ENCODE measurements at regions not wholly inside any gene's neighbourhood (a gene's known extent, or its start where the extent isn't known, plus 50 kb on each side); places are given as distances from the start of the nearest gene placed in this dataset.
"Not testable (repeated sequence)": the region's sequence is repeated elsewhere in the genome, so short reads cannot be mapped to it uniquely, and the experiment has no call there.

DNA sequence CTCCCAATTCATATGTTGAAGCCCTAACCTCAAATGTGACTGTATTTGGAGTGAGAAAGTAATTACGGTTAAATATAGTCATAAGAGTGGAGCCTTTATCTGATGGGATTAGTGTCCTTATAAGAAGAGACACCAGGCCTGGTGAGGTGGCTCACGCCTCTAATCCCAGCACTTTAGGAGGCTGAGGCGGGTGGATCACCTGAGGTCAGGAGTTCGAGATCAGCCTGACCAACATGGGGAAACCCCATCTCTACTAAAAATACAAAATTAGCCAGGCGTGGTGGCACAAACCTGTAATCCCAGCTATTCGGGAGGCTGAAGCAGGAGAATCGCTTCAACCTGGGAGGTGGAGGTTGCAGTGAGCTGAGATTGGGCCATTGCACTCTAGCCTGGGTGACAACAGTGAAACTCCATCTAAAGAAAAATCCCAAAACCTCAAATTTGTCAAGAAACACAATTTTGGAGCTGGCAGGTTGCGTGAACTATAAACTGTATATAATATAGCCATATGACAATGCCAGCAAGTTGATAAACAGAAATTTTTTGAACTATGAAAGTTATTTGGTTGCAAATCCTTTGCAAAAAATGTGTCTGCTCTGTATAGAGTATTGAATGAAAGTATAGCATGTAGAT lies 125.6 kb upstream of the ZNF217 start:
- DNase-seq = not testable (repeated sequence)

GRCh38 chr20:53718142-53719021 lies 124.7 kb upstream of the ZNF217 start:
- no peak for DNase-seq

DNA sequence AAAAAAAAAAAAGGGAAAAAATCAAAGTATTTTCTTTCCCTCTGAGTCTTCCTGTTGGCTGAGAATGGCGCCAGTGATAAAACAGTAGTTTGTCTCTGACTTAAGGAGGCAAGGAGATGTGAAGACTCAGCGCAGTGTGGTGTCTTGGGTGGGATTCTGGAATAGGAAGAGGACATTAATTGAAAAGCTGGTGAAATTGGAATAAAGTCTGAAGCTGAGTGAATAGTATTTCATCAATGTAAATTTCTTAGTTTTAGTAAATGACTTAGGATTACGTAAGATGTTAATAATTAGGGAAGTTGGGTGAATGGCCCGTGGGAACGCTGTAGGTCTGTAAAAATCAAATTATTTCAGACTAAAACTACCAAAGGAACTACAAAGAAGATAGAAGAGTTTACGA lies 122.8 kb upstream of the ZNF217 start:
- DNase-seq = no peak

GRCh38 chr20:53714524-53714923 lies 120.9 kb upstream of the ZNF217 start:
- DNase-seq = no peak

DNA sequence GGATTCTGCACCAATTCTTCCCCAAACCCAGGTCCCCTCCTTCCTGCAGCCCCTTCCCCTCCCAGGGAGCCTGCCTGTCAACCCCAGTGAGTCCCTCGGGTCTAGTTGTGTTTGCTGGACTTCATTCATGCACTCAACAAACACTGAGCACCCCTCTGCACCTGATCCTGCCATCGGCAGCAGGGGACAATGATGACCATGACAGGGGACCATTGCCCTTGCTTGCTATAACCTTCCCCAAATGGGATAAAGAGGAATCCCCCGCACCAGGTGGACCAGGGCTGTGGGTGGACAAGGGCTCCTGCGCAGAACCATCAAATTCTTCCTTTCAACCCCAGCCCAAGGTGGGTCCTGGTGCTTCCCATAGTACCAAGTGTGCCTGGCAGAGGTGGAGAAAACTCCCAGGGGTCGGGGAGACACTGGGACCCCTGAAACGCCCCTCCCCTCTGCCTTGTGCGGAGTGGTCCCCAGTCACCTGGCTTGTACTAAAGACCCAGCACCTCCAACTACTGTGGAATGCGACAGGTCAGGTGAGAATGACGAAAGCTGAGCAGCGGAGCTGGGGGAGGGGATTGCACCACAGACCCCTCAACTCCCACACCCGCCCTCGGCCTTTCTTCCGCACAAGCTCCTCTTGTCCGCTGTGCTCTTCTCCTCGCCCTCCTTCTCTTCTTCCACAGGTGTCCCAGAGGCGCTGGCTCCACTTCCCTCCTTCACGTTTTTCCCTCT lies 119.9 kb upstream of the ZNF217 start:
- DNase-seq = no peak

- DNase-seq = no peak
Measured at GRCh38 chr20:53712212-53712977, 118.8 kb upstream of the ZNF217 start.

- DNase-seq = no peak
Measured at GRCh38 chr20:53711333-53712211, 117.9 kb upstream of the ZNF217 start.

DNA sequence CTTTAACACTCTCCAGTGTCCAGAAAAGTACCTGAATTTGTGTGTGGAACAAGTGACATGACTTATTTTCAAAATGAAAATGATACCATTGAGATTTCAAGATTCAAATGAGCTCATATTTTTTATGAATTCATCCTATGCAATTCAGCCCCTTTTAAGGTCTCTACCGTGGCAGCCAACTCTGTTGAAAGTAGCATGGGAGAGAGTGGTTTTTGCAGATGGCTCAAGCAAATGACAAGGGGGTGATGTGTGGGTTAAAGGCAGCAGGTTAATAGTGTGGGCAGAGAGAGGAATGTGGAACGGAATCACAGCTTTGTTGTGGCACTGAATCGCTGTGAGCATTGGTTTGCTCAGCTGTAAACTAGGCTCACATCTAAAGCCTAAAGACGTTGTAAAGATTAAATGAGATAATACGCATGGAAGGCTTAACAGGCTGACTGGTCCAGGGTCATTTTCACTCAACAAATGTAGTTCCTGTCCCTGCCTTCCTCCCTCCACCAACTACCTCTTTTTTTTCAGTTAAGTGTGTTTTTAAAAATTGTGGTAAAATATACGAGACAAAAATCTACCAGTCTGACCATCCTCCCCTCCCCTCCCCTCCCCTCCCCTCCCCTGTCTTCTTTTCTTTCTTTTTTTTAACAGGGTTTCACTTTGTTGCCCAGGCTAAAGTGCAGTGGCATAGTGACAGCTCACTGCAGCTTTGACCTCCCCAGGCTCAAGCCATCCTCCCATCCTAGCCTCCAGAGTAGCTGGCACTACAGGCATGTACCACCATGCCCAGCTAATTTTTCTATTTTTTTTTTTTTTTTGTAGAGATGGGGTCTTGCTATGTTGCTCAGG lies 114.7 kb upstream of the ZNF217 start:
- DNase-seq = no peak

DNA sequence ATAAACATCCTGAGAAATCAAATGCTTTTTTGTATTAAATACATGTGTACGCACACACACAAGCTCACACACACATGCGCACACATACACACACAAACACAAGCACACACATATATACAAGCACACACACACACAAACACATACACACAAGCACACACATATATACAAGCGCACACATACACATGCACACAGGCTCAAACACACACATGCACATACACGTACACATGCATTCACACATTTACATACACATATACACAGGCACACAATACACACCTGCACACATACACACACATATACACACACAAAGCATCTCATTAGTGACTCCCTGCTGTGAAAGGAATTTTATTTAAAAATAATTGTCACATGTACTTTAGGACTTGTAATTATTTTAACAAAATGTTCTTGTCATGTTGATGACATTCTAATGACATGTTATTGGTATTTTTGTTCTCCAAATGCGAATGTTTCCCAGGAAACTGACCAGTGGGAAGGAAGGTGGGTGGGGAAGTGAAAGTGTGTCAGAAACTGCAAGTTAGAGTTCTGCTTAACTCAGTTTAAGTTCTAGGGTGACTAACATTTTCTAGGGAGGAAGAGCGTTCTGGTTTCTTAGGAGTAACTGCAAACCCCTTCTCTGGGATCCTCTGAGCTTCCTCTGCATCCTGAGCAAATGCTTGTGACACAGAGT lies 113.9 kb upstream of the ZNF217 start:
- DNase-seq = peak; percentile 37

DNA sequence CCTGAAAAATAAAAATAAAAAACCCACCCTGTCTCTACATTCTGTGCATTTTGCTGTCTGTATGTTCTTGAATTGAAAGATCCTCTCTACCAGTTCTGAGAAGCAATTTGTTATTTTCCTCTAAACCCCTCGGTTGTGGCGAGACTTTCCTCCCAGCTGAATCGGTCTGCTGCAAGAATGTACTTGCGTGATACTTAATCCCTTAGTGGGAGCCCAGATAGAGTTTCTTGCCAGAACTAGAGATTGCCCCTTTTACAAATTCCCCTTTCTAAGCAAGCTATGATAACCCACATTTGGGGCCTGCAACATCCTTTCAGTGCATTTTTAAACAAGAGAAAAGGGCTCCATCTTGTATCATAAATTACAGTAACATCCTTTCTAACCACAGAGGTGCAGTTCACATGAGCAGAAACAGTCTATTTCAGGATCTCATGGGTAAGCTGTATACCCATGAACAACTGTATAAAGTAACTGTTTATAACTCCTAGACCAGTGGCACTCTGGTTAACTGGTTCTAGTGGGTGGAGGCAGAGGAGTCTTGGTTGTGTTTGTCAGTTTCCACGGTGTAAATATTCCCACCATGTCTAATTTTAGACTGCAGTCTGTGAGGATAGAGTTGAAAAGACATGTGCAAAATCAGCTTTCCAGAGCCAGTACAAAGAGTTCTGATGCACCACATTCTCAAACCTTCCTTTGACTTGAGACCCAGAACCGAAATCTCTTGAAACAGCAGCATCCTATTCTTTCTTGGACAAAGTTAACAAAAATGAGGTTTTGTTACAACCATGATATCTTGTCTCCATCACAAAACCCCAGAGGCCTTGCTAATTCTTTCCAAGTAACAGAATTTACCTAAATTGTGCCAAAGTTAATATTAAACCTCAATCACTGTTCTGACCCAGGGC lies 113.1 kb upstream of the ZNF217 start:
- DNase-seq = peak; percentile 57

GRCh38 chr20:53706008-53706465 lies 112.4 kb upstream of the ZNF217 start:
- no peak for DNase-seq

DNA sequence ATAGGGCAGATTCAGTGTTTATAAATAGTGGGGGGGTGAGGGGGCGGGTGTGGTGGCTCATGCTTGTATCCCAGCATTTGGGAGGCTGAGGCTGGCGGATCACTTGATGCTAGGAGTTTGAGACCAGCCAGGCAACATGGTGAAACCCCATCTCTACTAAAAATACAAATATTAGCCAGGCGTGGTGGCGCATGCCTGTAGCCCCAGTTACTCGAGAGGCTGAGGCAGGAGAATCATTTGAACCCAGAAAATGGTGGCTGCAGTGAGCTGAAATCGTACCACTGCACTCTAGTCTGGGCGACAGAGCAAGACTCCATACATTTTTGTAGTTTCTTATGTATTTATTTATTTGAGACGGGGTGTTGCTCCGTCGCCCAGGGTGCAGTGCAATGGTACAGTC lies 109.0 kb upstream of the ZNF217 start:
- DNase-seq = no peak

GRCh38 chr20:53699906-53700305 lies 106.3 kb upstream of the ZNF217 start:
- no peak for DNase-seq

DNA sequence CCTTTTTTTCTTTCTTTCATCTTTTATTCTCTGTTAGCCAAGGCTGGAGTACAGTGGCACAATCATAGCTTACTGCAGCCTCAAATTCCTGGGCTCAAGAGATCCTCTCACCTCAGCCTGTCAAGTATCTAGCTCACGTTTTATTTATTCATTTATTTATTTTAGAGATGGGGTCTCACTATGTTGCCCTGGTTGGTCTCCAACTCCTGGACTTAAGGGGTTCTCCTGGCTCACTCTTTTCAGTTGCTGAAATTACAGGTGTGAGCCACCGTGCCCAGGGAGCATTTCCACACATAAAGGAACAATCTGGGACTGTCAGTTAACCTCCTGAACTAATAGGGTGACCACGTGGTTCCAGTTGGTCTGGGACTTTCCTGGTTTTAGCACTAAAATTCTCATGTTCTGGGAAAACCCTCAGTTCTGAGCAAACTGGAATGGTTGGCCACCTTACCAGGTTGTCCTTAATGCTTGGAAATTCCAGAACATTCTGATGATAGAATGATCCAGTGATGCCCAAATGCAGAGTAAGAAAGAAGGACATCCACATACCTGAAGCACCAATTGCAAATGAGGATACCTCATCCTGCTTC lies 105.5 kb upstream of the ZNF217 start:
- DNase-seq = no peak

GRCh38 chr20:53698371-53698978 lies 104.8 kb upstream of the ZNF217 start:
- DNase-seq = no peak

DNA sequence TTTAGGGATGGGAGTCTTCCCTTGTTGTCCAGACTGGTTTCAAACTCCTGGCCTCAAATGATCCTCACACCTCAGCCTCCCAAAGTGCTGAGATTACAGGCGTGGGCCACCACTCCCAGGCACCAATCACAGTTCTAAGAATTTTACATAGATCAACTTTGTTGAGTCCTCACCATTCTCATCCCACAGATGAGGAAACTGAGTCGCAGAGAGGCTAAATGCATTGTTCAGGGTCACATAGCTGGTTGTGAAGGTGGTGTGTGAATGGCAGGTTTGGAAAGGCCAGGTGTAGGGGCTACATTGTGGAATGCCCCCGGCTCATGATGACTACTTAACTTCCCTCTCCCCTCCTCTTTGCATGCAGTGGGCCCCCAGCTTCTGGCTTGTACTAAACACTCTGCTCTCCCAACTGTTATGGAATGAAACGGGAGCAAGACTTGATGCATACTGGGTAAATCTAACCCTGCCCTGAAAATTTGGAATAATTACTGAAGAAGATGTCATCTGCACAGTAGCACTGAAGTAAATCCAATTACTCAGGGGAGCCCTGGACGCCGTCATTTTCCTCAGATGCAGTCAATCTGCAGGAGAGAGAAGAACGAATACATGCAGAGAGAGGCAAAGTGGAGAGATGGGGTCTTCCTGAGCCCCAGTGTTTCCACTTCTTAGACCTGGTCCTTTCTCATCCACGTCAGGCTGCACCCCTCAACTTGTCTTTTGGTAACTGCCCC lies 102.3 kb upstream of the ZNF217 start:
- DNase-seq = no peak

Data from tongue (tissue), 1 donor.